NB4 (cell line): ENCODE measurements at regions not wholly inside any gene's neighbourhood (a gene's known extent, or its start where the extent isn't known, plus 50 kb on each side); places are given as distances from the start of the nearest gene placed in this dataset.
"Not testable (repeated sequence)": the region's sequence is repeated elsewhere in the genome, so short reads cannot be mapped to it uniquely, and the experiment has no call there.

Experiments used
- POLR2A ChIP-seq: IDR thresholded peaks from 2 replicates; pipeline ENCODE4 v1.6.1; 2011; ENCODE audit warnings: mild to moderate bottlenecking; ENCODE audit not compliant: insufficient read length; ENCODE audit errors: extremely low read depth
- TF ChIP-seq, protein P1 (sequence below): IDR thresholded peaks from one replicate; pipeline ENCODE4 v1.5.1; 2012; ENCODE audit warnings: low read depth, low read length
- TF ChIP-seq, protein P2 (sequence below): IDR thresholded peaks from 2 replicates; pipeline ENCODE4 v1.6.1; 2011; ENCODE audit warnings: low read depth, low read length

DNA sequence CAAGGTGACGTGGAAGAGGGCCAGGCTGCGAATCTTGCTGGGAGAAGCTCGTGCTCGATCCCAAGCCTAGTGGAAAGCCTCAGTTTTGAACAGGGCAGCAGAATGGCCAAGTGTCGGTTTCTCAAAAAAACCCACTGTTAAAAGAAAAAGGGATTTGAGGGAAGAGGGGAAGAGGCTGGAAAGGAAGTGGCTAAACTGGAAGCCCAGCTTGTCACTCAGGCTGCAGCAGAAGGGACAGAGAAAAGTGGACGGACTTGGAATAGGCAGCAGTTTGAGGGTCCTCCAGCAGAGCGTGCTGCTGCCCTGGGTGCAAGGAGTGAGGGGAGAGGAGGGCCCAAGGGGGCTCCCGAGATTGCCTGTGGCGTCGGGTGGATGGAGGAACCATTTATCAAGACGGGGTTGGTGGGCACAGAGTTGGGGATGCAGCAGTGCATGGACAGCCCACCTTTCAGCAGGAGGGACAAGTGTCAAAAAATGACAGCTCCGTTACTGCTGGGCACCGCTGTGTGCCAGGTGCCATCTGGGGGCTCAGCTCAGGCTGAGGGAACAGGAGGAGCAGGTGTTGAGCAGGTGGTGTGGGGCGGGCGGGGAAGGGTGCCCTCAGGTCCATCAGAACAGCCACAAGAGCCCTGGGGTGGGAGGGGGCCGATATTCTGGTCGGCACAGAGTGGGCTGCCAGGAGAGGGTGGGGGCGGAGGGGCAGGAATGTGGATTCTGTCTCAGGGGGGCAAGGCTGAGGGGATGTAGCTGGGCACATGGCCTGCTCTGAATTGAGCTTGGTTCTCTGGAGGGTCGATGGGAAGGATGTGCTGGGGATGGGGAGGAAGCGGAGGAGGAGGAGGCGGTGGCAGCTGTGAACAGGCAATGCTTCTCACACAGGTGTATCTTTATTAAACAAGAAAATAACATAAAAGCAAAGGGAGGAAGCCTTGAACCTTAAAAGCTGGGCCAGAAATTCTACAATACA lies 73.1 kb upstream of the METTL9 start:
- TF ChIP-seq POLR2A, result not testable (repeated sequence)
- TF ChIP-seq, protein P1, sequence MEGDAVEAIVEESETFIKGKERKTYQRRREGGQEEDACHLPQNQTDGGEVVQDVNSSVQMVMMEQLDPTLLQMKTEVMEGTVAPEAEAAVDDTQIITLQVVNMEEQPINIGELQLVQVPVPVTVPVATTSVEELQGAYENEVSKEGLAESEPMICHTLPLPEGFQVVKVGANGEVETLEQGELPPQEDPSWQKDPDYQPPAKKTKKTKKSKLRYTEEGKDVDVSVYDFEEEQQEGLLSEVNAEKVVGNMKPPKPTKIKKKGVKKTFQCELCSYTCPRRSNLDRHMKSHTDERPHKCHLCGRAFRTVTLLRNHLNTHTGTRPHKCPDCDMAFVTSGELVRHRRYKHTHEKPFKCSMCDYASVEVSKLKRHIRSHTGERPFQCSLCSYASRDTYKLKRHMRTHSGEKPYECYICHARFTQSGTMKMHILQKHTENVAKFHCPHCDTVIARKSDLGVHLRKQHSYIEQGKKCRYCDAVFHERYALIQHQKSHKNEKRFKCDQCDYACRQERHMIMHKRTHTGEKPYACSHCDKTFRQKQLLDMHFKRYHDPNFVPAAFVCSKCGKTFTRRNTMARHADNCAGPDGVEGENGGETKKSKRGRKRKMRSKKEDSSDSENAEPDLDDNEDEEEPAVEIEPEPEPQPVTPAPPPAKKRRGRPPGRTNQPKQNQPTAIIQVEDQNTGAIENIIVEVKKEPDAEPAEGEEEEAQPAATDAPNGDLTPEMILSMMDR, result not testable (repeated sequence)
- TF ChIP-seq, protein P2, sequence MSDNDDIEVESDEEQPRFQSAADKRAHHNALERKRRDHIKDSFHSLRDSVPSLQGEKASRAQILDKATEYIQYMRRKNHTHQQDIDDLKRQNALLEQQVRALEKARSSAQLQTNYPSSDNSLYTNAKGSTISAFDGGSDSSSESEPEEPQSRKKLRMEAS, result not testable (repeated sequence)
